A673 (cell line): ENCODE measurements at regions not wholly inside any gene's neighbourhood (a gene's known extent, or its start where the extent isn't known, plus 50 kb on each side); places are given as distances from the start of the nearest gene placed in this dataset.

Experiments used
- BruUV-seq: library from RNA; stranded (reverse); fragments of 400-500 nt; replicated peaks from 2 replicates; lab custom pipeline; 2021; lab: Mats Ljungman, UMichigan
- CTCF ChIA-PET: fragments of 300-600 bp; sonication (Branson Sonifier 250); formaldehyde crosslinking; loops from one replicate; lab custom pipeline; 2022; ENCODE audit warnings: antibody characterized with exemption; lab: Charles Lee
- POLR2A ChIA-PET: fragments of 300-600 bp; sonication (Branson Sonifier 250); formaldehyde crosslinking; loops from one replicate; lab custom pipeline; 2022; ENCODE audit warnings: antibody characterized with exemption; ENCODE audit not compliant: low non-redundant PET; lab: Charles Lee
- DNase-seq: peaks from one replicate; pipeline ENCODE4 v3.0.0-alpha.2; 2015; ENCODE audit warnings: low spot score
- H3K27ac ChIP-seq: fragments of 200-600 bp; sonication (generic); 2 replicates; pipeline ENCODE4 v1.5.1; 2016; ENCODE audit warnings: mixed run types, low read depth, mild to moderate bottlenecking, mixed read lengths, antibody characterized with exemption, low read length; ENCODE audit not compliant: poor library complexity, severe bottlenecking
- H3K27me3 ChIP-seq: fragments of 200-600 bp; sonication (generic); replicated peaks from 2 replicates; pipeline ENCODE4 v1.6.1; 2017; ENCODE audit warnings: mixed run types, low read depth, mild to moderate bottlenecking, mixed read lengths, antibody characterized with exemption, low read length; ENCODE audit not compliant: insufficient read depth, poor library complexity
- H3K36me3 ChIP-seq: fragments of 200-600 bp; sonication (generic); 2 replicates; pipeline ENCODE4 v1.6.1; 2016; ENCODE audit warnings: mixed run types, mild to moderate bottlenecking, mixed read lengths, antibody characterized with exemption, low read length; ENCODE audit not compliant: insufficient read depth, poor library complexity, severe bottlenecking
- H3K4me1 ChIP-seq: fragments of 200-600 bp; sonication (generic); 2 replicates; pipeline ENCODE4 v1.6.1; 2017; ENCODE audit warnings: mixed run types, mild to moderate bottlenecking, mixed read lengths, antibody characterized with exemption, low read length; ENCODE audit not compliant: insufficient read depth, poor library complexity, severe bottlenecking
- H3K4me3 ChIP-seq: fragments of 200-600 bp; sonication (generic); 2 replicates; pipeline ENCODE4 v1.5.1; 2016; ENCODE audit warnings: low read depth, mixed run types, mild to moderate bottlenecking, mixed read lengths, low read length; ENCODE audit not compliant: poor library complexity, severe bottlenecking
- H3K9me3 ChIP-seq: fragments of 200-600 bp; sonication (generic); 2 replicates; pipeline ENCODE4 v1.6.1; 2016; ENCODE audit warnings: mixed run types, low read depth, mild to moderate bottlenecking, mixed read lengths, antibody characterized with exemption, low read length; ENCODE audit not compliant: poor library complexity, severe bottlenecking
- CTCF ChIP-seq: fragments of 300-800, 200-600 bp; sonication (generic); conservative IDR thresholded peaks from 2 replicates; pipeline ENCODE4 v1.5.1; 2017; ENCODE audit warnings: low read depth, mild to moderate bottlenecking, antibody characterized with exemption, low read length, moderate library complexity, mixed read lengths
- EZH2 ChIP-seq: fragments of 200-600 bp; sonication (generic); IDR thresholded peaks from 2 replicates; pipeline ENCODE4 v1.6.1; 2017; ENCODE audit warnings: borderline replicate concordance, low read depth, mild to moderate bottlenecking, mixed read lengths, antibody characterized with exemption, low read length; ENCODE audit not compliant: poor library complexity, severe bottlenecking
- intact Hi-C: fragments of 100-400 bp; cut with micrococcal nuclease; formaldehyde crosslinking; loops from one replicate; pipeline ENCODE4 v1.10.0; 2022; ENCODE audit not compliant: unreplicated experiment

- BruUV-seq, result no TSS peak
- H3K27ac ChIP-seq, result no peak overlapping the region
- CTCF ChIA-PET, result no interaction called here
- no peaks in the 10 kb centered on the region for H3K4me1 ChIP-seq
- intact Hi-C loops, result no loop called here
- DNase-seq, result no peak
- TF ChIP-seq CTCF, result no peak
- no peak for TF ChIP-seq EZH2
- H3K9me3 ChIP-seq, result no peaks in the 10 kb centered on the region
- POLR2A ChIA-PET, result no interaction called here
- no peak overlapping the region for H3K4me3 ChIP-seq
- H3K36me3 ChIP-seq, result no peaks in the 10 kb centered on the region
- H3K27me3 ChIP-seq, result no peaks in the 10 kb centered on the region
Measured at GRCh38 chrX:110962451-110962850, 133.5 kb upstream of the PAK3 start.

GRCh38 chrX:110955706-110956105 is 140.3 kb upstream of the PAK3 start:
- BruUV-seq, result no TSS peak
- CTCF ChIA-PET, result no interaction called here
- POLR2A ChIA-PET, result no interaction called here

GRCh38 chrX:110954428-110955100 is 141.4 kb upstream of the PAK3 start:
- BruUV-seq, result no TSS peak
- Histone ChIP-seq H3K27me3 (no peaks in the 10 kb centered on the region), H3K9me3 (no peaks in the 10 kb centered on the region), H3K36me3 (no peaks in the 10 kb centered on the region), H3K27ac (no peak overlapping the region), H3K4me3 (no peak overlapping the region), H3K4me1 (no peaks in the 10 kb centered on the region)
- ChIA-PET CTCF (no interaction called here), POLR2A (no interaction called here)
- DNase-seq, result no peak
- no peak for TF ChIP-seq CTCF
- no peak for TF ChIP-seq EZH2
- intact Hi-C loops, result no loop called here

More at GRCh38 chrX:110955706-110956105, 140.3 kb upstream of the PAK3 start:
- H3K4me1 ChIP-seq, result no peaks in the 10 kb centered on the region
- no peak for TF ChIP-seq CTCF
- TF ChIP-seq EZH2, result no peak
- H3K36me3 ChIP-seq, result no peaks in the 10 kb centered on the region
- intact Hi-C loops, result no loop called here
- H3K27me3 ChIP-seq, result no peaks in the 10 kb centered on the region
- no peak overlapping the region for H3K4me3 ChIP-seq
- H3K9me3 ChIP-seq, result no peaks in the 10 kb centered on the region
- H3K27ac ChIP-seq, result no peak overlapping the region
- DNase-seq, result no peak
